Endothelial cell of umbilical vein (primary cell): ENCODE measurements at regions not wholly inside any gene's neighbourhood (a gene's known extent, or its start where the extent isn't known, plus 50 kb on each side); places are given as distances from the start of the nearest gene placed in this dataset.

Source experiments
- EZH2 ChIP-seq: IDR thresholded peaks from 2 replicates; pipeline ENCODE4 v1.6.1; 2012; ENCODE audit warnings: borderline replicate concordance, low read depth, mild to moderate bottlenecking, moderate library complexity, low read length, inconsistent platforms; ENCODE audit not compliant: severe bottlenecking
- JUN ChIP-seq: IDR thresholded peaks from 2 replicates; pipeline ENCODE4 v1.6.1; 2011; ENCODE audit warnings: borderline replicate concordance, low read depth; ENCODE audit not compliant: insufficient read length, insufficient read depth
- MYC ChIP-seq: IDR thresholded peaks from one replicate; pipeline ENCODE4 v1.6.1; 2011; ENCODE audit warnings: mild to moderate bottlenecking, low read depth, low read length
- POLR2A ChIP-seq: IDR thresholded peaks from 2 replicates; pipeline ENCODE4 v1.6.1; 2012; ENCODE audit warnings: low read depth, mild to moderate bottlenecking, control low read depth, low read length
- TF ChIP-seq, protein P1 (sequence below), 2 donors: IDR thresholded peaks; 1 replicate in 1 of 2; 2 replicates in 1 of 2; pipeline ENCODE4 v1.5.1; 2011; ENCODE audit warnings: low read length in 2 of 2, mild to moderate bottlenecking in 2 of 2, moderate library complexity in 2 of 2, control low read depth in 1 of 2, inconsistent platforms in 1 of 2, low read depth in 1 of 2; ENCODE audit not compliant: insufficient read depth in 1 of 2; ENCODE audit errors: extremely low read depth in 1 of 2
- TF ChIP-seq, protein P2 (sequence below): IDR thresholded peaks from 2 replicates; pipeline ENCODE4 v1.6.1; 2011; ENCODE audit not compliant: insufficient read depth, insufficient read length

DNA sequence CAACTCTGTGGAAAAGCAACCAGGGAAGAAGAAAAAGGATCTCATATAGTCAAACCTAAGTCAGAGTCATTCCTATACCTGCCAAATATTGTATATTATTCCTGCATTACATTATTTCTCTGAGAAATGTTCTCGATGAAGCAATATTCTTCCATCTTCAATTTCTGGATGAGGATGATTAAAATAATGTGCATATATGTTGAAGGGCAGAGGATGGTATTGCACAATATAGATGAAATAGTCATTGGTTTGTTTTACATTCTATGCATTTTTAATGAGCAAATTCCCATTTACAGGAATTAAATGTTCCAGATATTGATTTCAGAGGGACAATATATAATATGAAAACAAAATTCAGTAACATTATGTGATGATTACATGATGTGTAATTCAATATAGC is 545.2 kb downstream of the STK39 start:
- TF ChIP-seq, protein P1, sequence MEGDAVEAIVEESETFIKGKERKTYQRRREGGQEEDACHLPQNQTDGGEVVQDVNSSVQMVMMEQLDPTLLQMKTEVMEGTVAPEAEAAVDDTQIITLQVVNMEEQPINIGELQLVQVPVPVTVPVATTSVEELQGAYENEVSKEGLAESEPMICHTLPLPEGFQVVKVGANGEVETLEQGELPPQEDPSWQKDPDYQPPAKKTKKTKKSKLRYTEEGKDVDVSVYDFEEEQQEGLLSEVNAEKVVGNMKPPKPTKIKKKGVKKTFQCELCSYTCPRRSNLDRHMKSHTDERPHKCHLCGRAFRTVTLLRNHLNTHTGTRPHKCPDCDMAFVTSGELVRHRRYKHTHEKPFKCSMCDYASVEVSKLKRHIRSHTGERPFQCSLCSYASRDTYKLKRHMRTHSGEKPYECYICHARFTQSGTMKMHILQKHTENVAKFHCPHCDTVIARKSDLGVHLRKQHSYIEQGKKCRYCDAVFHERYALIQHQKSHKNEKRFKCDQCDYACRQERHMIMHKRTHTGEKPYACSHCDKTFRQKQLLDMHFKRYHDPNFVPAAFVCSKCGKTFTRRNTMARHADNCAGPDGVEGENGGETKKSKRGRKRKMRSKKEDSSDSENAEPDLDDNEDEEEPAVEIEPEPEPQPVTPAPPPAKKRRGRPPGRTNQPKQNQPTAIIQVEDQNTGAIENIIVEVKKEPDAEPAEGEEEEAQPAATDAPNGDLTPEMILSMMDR (IDR thresholded peaks at IDR 0.05; ENCODE audit: extremely low read depth in 1 of 2, insufficient read depth in 1 of 2, low read depth in 1 of 2, low read length in 2 of 2), result no peak
- TF ChIP-seq EZH2 (no peak), MYC (no peak), POLR2A (no peak), JUN (no peak)
- TF ChIP-seq, protein P2, sequence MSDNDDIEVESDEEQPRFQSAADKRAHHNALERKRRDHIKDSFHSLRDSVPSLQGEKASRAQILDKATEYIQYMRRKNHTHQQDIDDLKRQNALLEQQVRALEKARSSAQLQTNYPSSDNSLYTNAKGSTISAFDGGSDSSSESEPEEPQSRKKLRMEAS, result no peak
